ENCODE measurements at regions not wholly inside any gene's neighbourhood (a gene's known extent, or its start where the extent isn't known, plus 50 kb on each side); places are given as distances from the start of the nearest gene placed in this dataset.

GRCh38 chr13:99062593-99062992 lies 84.7 kb upstream of the DOCK9 start:
- TF ChIP-seq CTCF (IDR thresholded peaks at IDR 0.05): no peak

GRCh38 chr13:99063178-99063577 lies 85.3 kb upstream of the DOCK9 start:
- no peak for TF ChIP-seq CTCF (IDR thresholded peaks at IDR 0.05)

- no peak for TF ChIP-seq CTCF (IDR thresholded peaks at IDR 0.05)
Measured at GRCh38 chr13:99063952-99064351, 86.1 kb upstream of the DOCK9 start.

- TF ChIP-seq CTCF (IDR thresholded peaks at IDR 0.05): no peak
Measured at GRCh38 chr13:99064624-99065234, 86.9 kb upstream of the DOCK9 start.

DNA sequence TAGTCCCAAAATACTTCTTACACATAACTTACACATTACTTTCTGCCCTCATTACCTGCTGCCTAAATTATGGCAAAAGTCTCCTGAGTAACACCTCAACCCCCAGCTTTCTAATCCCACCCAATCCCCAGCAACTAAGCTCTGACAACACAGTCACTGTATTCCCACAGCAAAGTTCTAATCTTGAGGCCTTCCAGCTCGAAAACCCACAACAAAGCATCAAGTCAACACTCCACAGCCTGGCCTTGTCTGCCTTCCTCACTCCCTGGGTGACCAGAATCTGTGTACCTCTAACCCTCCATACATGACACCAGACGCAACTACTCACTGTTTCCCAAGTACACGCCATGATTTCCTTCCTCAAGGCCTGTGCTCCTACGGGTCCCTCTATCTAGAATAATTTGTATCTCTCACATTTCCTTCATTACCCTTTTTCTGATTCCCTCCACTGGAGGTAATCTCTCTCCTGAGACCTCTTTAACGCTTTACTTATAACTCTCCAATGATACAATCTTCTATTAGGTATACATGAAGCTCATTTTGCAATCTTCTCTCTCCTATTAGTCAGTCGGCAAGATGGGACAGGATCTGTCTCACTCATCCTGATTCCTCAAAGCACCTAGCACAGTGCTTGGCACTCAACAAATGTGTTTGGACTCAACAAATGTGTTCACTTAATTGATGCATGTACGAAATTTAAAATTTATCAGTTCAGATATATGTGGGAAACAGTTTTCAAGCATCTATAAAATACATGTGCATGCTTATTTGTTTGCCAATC lies 87.6 kb upstream of the DOCK9 start:
- TF ChIP-seq CTCF (IDR thresholded peaks at IDR 0.05): no peak

DNA sequence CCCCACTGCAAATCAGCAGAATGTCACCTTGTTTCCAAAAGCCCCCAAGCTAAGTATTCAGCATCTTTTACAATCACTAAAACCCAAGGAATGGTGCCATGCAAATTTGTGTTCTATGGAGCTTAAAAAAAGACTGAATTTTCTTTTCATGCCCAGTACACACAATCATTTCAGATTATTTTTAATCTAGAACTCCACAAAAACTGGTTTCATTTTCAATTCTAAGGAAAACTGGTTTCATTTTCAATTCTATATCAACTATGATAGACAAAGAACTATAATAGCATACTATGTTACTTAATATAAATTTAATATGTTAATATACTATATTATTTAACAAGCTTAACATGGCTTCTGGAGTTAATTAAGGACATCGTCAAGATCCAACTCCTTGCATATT lies 88.4 kb upstream of the DOCK9 start:
- TF ChIP-seq CTCF (IDR thresholded peaks at IDR 0.05): no peak

- TF ChIP-seq CTCF (IDR thresholded peaks at IDR 0.05): no peak
Measured at GRCh38 chr13:99067159-99067985, 89.5 kb upstream of the DOCK9 start.

Measured in LNCAP (cell line).